ENCODE measurements at regions not wholly inside any gene's neighbourhood (a gene's known extent, or its start where the extent isn't known, plus 50 kb on each side); places are given as distances from the start of the nearest gene placed in this dataset.

DNA sequence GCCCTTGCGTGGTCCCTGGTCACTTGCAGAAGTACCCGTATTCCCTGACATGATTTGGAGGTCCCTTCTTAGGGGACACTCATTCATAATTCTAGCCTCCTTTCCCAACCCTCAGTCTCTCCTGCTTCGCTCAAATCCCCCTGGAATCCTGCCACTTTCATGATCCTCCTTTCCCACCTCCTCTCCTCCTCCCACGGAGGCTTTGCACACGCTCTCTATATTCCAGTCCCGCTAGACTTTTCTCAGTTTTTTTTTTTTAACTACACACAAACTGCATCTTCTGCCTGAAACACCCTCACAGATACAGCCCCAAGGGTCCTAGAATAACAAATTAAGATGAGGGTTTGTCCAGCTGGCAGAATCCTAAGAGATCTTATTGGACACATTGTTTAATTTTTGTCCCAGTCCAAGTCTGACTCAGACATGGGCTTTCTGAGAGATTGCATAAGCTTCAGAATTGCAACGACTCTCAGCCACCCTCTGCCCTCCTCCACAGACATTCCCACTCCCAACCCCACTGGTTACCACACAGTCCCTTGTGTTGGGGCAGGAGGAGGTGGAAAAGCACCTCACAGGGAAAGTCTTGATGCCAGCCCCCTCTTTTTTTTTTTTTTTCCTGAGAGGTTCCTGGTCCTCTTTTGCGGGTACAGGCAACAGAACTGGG lies 739.5 kb upstream of the EEF2KMT start:
- TF ChIP-seq CTCF (IDR thresholded peaks at IDR 0.05; ENCODE audit: low read depth, low read length, poor library complexity, severe bottlenecking) (no peak), EZH2phosphoT487 (IDR thresholded peaks at IDR 0.05; ENCODE audit: borderline replicate concordance, low read length) (no peak)
- no peaks in the 10 kb centered on the region for H3K27me3 ChIP-seq (ENCODE audit: control insufficient read depth, low read length)
- H3K4me2 ChIP-seq (ENCODE audit: low read length): no peak overlapping the region
- H3F3A ChIP-seq (ENCODE audit: control insufficient read depth, insufficient read depth): no peaks in the 10 kb centered on the region
- no peak overlapping the region for H3K4me3 ChIP-seq (ENCODE audit: low read length)
- H3K27ac ChIP-seq (ENCODE audit: low read depth, low read length): no peak overlapping the region
- no peaks in the 10 kb centered on the region for H3K4me1 ChIP-seq (ENCODE audit: control insufficient read depth, low read length)
- no peaks in the 10 kb centered on the region for H3K36me3 ChIP-seq (ENCODE audit: control insufficient read depth, low read length)
- H3K79me2 ChIP-seq (ENCODE audit: control insufficient read depth, low read length): no peaks in the 10 kb centered on the region
- H3K9me2 ChIP-seq (replicated peaks; ENCODE audit: control insufficient read depth, low read length): no peaks in the 10 kb centered on the region
- no peaks in the 10 kb centered on the region for H3K9me3 ChIP-seq (ENCODE audit: control insufficient read depth, insufficient read depth, low read length)
- H4K20me1 ChIP-seq (ENCODE audit: control insufficient read depth, insufficient read depth, low read depth, low read length): no peaks in the 10 kb centered on the region

GRCh38 chr16:5835876-5836275 lies 738.3 kb upstream of the EEF2KMT start:
- H3K27ac ChIP-seq (ENCODE audit: low read depth, low read length): no peak overlapping the region
- H3K36me3 ChIP-seq (ENCODE audit: control insufficient read depth, low read length): no peaks in the 10 kb centered on the region
- H3F3A ChIP-seq (ENCODE audit: control insufficient read depth, insufficient read depth): no peaks in the 10 kb centered on the region
- no peaks in the 10 kb centered on the region for H4K20me1 ChIP-seq (ENCODE audit: control insufficient read depth, insufficient read depth, low read depth, low read length)
- no peak overlapping the region for H3K4me3 ChIP-seq (ENCODE audit: low read length)
- H3K9me2 ChIP-seq (replicated peaks; ENCODE audit: control insufficient read depth, low read length): no peaks in the 10 kb centered on the region
- H3K4me2 ChIP-seq (ENCODE audit: low read length): no peak overlapping the region
- H3K79me2 ChIP-seq (ENCODE audit: control insufficient read depth, low read length): no peaks in the 10 kb centered on the region
- H3K9me3 ChIP-seq (ENCODE audit: control insufficient read depth, insufficient read depth, low read length): no peaks in the 10 kb centered on the region
- H3K4me1 ChIP-seq (ENCODE audit: control insufficient read depth, low read length): no peaks in the 10 kb centered on the region
- no peak for TF ChIP-seq EZH2phosphoT487 (IDR thresholded peaks at IDR 0.05; ENCODE audit: borderline replicate concordance, low read length)
- TF ChIP-seq CTCF (IDR thresholded peaks at IDR 0.05; ENCODE audit: low read depth, low read length, poor library complexity, severe bottlenecking): no peak
- H3K27me3 ChIP-seq (ENCODE audit: control insufficient read depth, low read length): no peaks in the 10 kb centered on the region

DNA sequence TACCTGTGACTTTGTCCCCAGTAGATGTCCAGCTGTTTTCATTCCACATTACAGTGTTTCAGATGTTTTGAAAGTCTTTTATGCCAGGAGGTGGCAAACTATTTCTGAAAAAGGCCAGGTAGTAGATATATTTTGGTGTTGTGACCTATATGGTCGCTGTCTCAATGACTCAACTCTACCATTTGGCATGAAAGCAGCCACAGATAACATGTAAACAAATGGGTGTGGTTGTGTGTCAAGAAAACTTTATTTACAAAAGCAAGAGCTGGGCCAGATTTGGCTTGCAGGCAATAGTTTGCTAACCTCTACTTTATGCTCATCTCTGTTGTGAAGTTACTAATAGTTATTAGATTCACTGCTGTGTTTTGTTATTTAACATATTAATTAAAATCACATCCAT lies 728.7 kb upstream of the EEF2KMT start:
- no peak overlapping the region for H3K4me3 ChIP-seq (ENCODE audit: low read length)
- no peaks in the 10 kb centered on the region for H4K20me1 ChIP-seq (ENCODE audit: control insufficient read depth, insufficient read depth, low read depth, low read length)
- no peaks in the 10 kb centered on the region for H3K9me2 ChIP-seq (replicated peaks; ENCODE audit: control insufficient read depth, low read length)
- H3K4me1 ChIP-seq (ENCODE audit: control insufficient read depth, low read length): no peaks in the 10 kb centered on the region
- H3K4me2 ChIP-seq (ENCODE audit: low read length): no peak overlapping the region
- no peaks in the 10 kb centered on the region for H3F3A ChIP-seq (ENCODE audit: control insufficient read depth, insufficient read depth)
- TF ChIP-seq EZH2phosphoT487 (IDR thresholded peaks at IDR 0.05; ENCODE audit: borderline replicate concordance, low read length) (no peak), CTCF (IDR thresholded peaks at IDR 0.05; ENCODE audit: low read depth, low read length, poor library complexity, severe bottlenecking) (no peak)
- H3K36me3 ChIP-seq (ENCODE audit: control insufficient read depth, low read length): no peaks in the 10 kb centered on the region
- no peaks in the 10 kb centered on the region for H3K9me3 ChIP-seq (ENCODE audit: control insufficient read depth, insufficient read depth, low read length)
- H3K27me3 ChIP-seq (ENCODE audit: control insufficient read depth, low read length): no peaks in the 10 kb centered on the region
- H3K27ac ChIP-seq (ENCODE audit: low read depth, low read length): no peak overlapping the region
- no peaks in the 10 kb centered on the region for H3K79me2 ChIP-seq (ENCODE audit: control insufficient read depth, low read length)
